ENCODE measurements at regions not wholly inside any gene's neighbourhood (a gene's known extent, or its start where the extent isn't known, plus 50 kb on each side); places are given as distances from the start of the nearest gene placed in this dataset.

DNA sequence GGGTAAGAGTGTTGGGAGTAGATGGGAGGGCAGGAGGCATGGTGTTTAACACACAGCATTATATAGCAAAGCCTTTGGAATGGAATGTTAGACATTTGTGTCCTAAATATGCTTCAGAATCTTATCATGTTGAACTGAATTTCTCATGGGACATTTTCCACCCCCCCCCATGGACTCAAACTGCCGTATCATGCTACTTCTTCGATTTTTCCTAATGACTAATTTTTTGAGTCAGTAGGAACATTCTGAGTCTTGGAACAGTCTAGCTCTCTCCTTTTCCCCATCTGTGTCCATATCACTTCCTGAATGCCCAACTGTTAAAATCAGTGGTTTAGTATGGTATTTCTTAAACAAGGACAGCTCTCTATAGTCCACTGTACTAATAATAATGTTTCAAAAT, 380.6 kb downstream of the TLE4 start:
- no peak for TF ChIP-seq POLR2AphosphoS5 (IDR thresholded peaks at IDR 0.05)
- TF ChIP-seq, protein P1, sequence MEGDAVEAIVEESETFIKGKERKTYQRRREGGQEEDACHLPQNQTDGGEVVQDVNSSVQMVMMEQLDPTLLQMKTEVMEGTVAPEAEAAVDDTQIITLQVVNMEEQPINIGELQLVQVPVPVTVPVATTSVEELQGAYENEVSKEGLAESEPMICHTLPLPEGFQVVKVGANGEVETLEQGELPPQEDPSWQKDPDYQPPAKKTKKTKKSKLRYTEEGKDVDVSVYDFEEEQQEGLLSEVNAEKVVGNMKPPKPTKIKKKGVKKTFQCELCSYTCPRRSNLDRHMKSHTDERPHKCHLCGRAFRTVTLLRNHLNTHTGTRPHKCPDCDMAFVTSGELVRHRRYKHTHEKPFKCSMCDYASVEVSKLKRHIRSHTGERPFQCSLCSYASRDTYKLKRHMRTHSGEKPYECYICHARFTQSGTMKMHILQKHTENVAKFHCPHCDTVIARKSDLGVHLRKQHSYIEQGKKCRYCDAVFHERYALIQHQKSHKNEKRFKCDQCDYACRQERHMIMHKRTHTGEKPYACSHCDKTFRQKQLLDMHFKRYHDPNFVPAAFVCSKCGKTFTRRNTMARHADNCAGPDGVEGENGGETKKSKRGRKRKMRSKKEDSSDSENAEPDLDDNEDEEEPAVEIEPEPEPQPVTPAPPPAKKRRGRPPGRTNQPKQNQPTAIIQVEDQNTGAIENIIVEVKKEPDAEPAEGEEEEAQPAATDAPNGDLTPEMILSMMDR (IDR thresholded peaks at IDR 0.05), result no peak
- TF ChIP-seq POLR2A (IDR thresholded peaks at IDR 0.05; ENCODE audit: low read depth), result no peak
